A549 (cell line): ENCODE measurements at regions not wholly inside any gene's neighbourhood (a gene's known extent, or its start where the extent isn't known, plus 50 kb on each side); places are given as distances from the start of the nearest gene placed in this dataset.

Experiments used
- ATAC-seq, 2 experiments: fragments of 200-7000 bp in 1 of 2; fragments of >200 bp in 1 of 2; cut with Nextera tagmentation in 1 of 2; cut with Tn5 transposase in 1 of 2; 3 replicates each; pipeline versions ENCODE4 v1.8.0 to v1.9.1; 2018 to 2020; ENCODE audit warnings: mild to moderate bottlenecking in 1 of 2, moderate library complexity in 1 of 2
- CTCF ChIA-PET: fragments of 300-600 bp; sonication (Branson Sonifier 250); formaldehyde crosslinking; extraction: SDS; loops from one replicate; lab custom pipeline; 2021; ENCODE audit warnings: antibody characterized with exemption, inconsistent platforms; lab: Yijun Ruan, JAX
- POLR2A ChIA-PET: fragments of 350-600 bp; formaldehyde crosslinking; extraction: SDS; loops from one replicate; lab custom pipeline; 2021; ENCODE audit warnings: antibody characterized with exemption, inconsistent platforms; lab: Yijun Ruan, JAX
- DNase-seq, 2 experiments: peaks; one replicate each; pipeline versions ENCODE4 v3.0.0 to v3.0.0-alpha.2; 2011 to 2016; ENCODE audit warnings: low read depth in 1 of 2, low spot score in 1 of 2
- FAIRE-seq: peaks from 2 replicates; lab custom pipeline; 2011; peaks lifted over from hg19 to GRCh38; lab: Jason Lieb, UNC
- H3K27ac ChIP-seq, 2 experiments: fragments of >200 bp; sonication (Bioruptor Twin); formaldehyde crosslinking; 3 replicates each; pipeline ENCODE4 v1.5.1; 2016 to 2017
- H3K4me1 ChIP-seq: fragments of >200 bp; sonication (Bioruptor Twin); formaldehyde crosslinking; 3 replicates; pipeline ENCODE4 v1.6.1; 2016
- H3K4me2 ChIP-seq: fragments of >200 bp; sonication (Bioruptor Twin); formaldehyde crosslinking; 3 replicates; pipeline ENCODE4 v1.6.1; 2016
- H3K4me3 ChIP-seq: fragments of >200 bp; sonication (Bioruptor Twin); formaldehyde crosslinking; 3 replicates; pipeline ENCODE4 v1.5.1; 2016
- H3K9me3 ChIP-seq: fragments of >200 bp; sonication (Bioruptor Twin); formaldehyde crosslinking; 3 replicates; pipeline ENCODE4 v1.6.1; 2016
- CBX2 ChIP-seq: fragments of 200-600 bp; sonication (generic); IDR thresholded peaks from 2 replicates; pipeline ENCODE4 v1.6.1; 2016; ENCODE audit warnings: low read depth, mild to moderate bottlenecking, borderline replicate concordance
- CBX8 ChIP-seq: fragments of 200-600 bp; sonication (generic); IDR thresholded peaks from 2 replicates; pipeline ENCODE4 v1.6.1; 2016
- CHD2 ChIP-seq: fragments of 150-350 bp; IDR thresholded peaks from 2 replicates; pipeline ENCODE4 v1.6.1; 2014; ENCODE audit warnings: low read length; ENCODE audit not compliant: partially characterized antibody
- CHD4 ChIP-seq: fragments of 200-600 bp; sonication (generic); IDR thresholded peaks from 2 replicates; pipeline ENCODE4 v1.6.1; 2016; ENCODE audit warnings: antibody characterized with exemption, mild to moderate bottlenecking, borderline replicate concordance
- EHMT2 ChIP-seq: fragments of 200-600 bp; sonication (generic); IDR thresholded peaks from 2 replicates; pipeline ENCODE4 v1.6.1; 2016; ENCODE audit warnings: antibody characterized with exemption, low read depth, mild to moderate bottlenecking, moderate library complexity
- EP300 ChIP-seq, 2 experiments: fragments of >200 bp; sonication (Bioruptor Twin); formaldehyde crosslinking; IDR thresholded peaks; 2 replicates in 1 of 2; 3 replicates in 1 of 2; pipeline ENCODE4 v1.6.1; 2016 to 2017
- FOSB ChIP-seq: fragments of 250-450 bp; sonication (Bioruptor Pico); IDR thresholded peaks from 2 replicates; pipeline ENCODE4 v1.5.0; 2020; ENCODE audit warnings: mild to moderate bottlenecking, moderate library complexity
- FOXS1 ChIP-seq: fragments of 250-450 bp; sonication (Bioruptor Pico); IDR thresholded peaks from 2 replicates; pipeline ENCODE4 v1.5.0; 2020; ENCODE audit warnings: mild to moderate bottlenecking, moderate library complexity
- HEYL ChIP-seq: fragments of 250-450 bp; sonication (Bioruptor Pico); IDR thresholded peaks from 2 replicates; pipeline ENCODE4 v1.8.0; 2021; ENCODE audit warnings: mild to moderate bottlenecking, moderate library complexity
- HOXA7 ChIP-seq: fragments of 250-450 bp; sonication (Bioruptor Pico); IDR thresholded peaks from 2 replicates; pipeline ENCODE4 v1.5.0; 2020; ENCODE audit warnings: mild to moderate bottlenecking, moderate library complexity
- HOXB13 ChIP-seq: fragments of 250-450 bp; sonication (Bioruptor Pico); IDR thresholded peaks from 2 replicates; pipeline ENCODE4 v1.5.0; 2020; ENCODE audit warnings: low read depth, mild to moderate bottlenecking, moderate library complexity
- HOXB5 ChIP-seq: fragments of 250-450 bp; sonication (Bioruptor Pico); IDR thresholded peaks from 2 replicates; pipeline ENCODE4 v1.5.0; 2020; ENCODE audit warnings: mild to moderate bottlenecking, moderate library complexity
- JUNB ChIP-seq: fragments of >200 bp; sonication (Bioruptor Twin); formaldehyde crosslinking; IDR thresholded peaks from 2 replicates; pipeline ENCODE4 v1.6.1; 2016
- NFE2L2 ChIP-seq: fragments of 150-350 bp; conservative IDR thresholded peaks from 2 replicates; pipeline ENCODE4 v1.6.1; 2014; ENCODE audit warnings: low read length
- NPAS2 ChIP-seq: fragments of 250-450 bp; sonication (Bioruptor Pico); IDR thresholded peaks from 2 replicates; pipeline ENCODE4 v1.8.0; 2022; ENCODE audit warnings: mild to moderate bottlenecking, moderate library complexity, borderline replicate concordance
- PHF8 ChIP-seq: fragments of 200-600 bp; sonication (generic); IDR thresholded peaks from 2 replicates; pipeline ENCODE4 v1.6.1; 2016; ENCODE audit warnings: low read depth, mild to moderate bottlenecking, antibody characterized with exemption, moderate library complexity, borderline replicate concordance
- RAD21 ChIP-seq, 2 experiments: fragments of >200 bp in 1 of 2; sonication (Bioruptor Twin) in 1 of 2; formaldehyde crosslinking in 1 of 2; IDR thresholded peaks in 1 of 2; conservative IDR thresholded peaks in 1 of 2; 2 replicates in 1 of 2; 3 replicates in 1 of 2; pipeline ENCODE4 v1.6.1; 2012 to 2018; ENCODE audit warnings: inconsistent platforms in 1 of 2
- RARB ChIP-seq: fragments of 250-450 bp; sonication (Bioruptor Pico); IDR thresholded peaks from 2 replicates; pipeline ENCODE4 v1.8.0; 2021; ENCODE audit warnings: mild to moderate bottlenecking, moderate library complexity
- RFX5 ChIP-seq: fragments of 450-650 bp; IDR thresholded peaks from 2 replicates; pipeline ENCODE4 v1.7.1; 2014; ENCODE audit warnings: antibody characterized with exemption, mild to moderate bottlenecking, moderate library complexity
- TFCP2L1 ChIP-seq: fragments of 250-450 bp; sonication (Bioruptor Pico); IDR thresholded peaks from 2 replicates; pipeline ENCODE4 v1.5.0; 2021; ENCODE audit warnings: mild to moderate bottlenecking
- TP53 ChIP-seq: fragments of 250-450 bp; sonication (Bioruptor Pico); IDR thresholded peaks from 2 replicates; pipeline ENCODE4 v1.5.0; 2021; ENCODE audit warnings: mild to moderate bottlenecking, moderate library complexity
- ZC3H11A ChIP-seq: fragments of 450-650 bp; IDR thresholded peaks from 2 replicates; pipeline ENCODE4 v1.6.1; 2014; ENCODE audit warnings: antibody characterized with exemption, mild to moderate bottlenecking
- ZNF302 ChIP-seq: fragments of 250-450 bp; sonication (Bioruptor Pico); IDR thresholded peaks from 2 replicates; pipeline ENCODE4 v1.9.0; 2021; ENCODE audit warnings: inconsistent platforms, mild to moderate bottlenecking, moderate library complexity
- WGBS: methylation state at CpG from one replicate; pipeline ENCODE4 v1.1.6; 2017; ENCODE audit errors: missing lambda C conversion rate; 5-methylcytosine and 5-hydroxymethylcytosine counted together
- TF ChIP-seq, protein P1 (sequence below): fragments of 450-650 bp; IDR thresholded peaks from 2 replicates; pipeline ENCODE4 v1.6.1; 2014; ENCODE audit warnings: antibody characterized with exemption
- TF ChIP-seq, protein P2 (sequence below): IDR thresholded peaks from 2 replicates; pipeline ENCODE4 v1.6.1; 2012
- TF ChIP-seq, protein P3 (sequence below): IDR thresholded peaks from 2 replicates; pipeline ENCODE4 v1.6.1; 2012
- TF ChIP-seq, protein P4 (sequence below): fragments of >200 bp; sonication (Bioruptor Twin); formaldehyde crosslinking; IDR thresholded peaks from 2 replicates; pipeline ENCODE4 v1.6.1; 2016
- TF ChIP-seq, protein P5 (sequence below): fragments of 150-350 bp; IDR thresholded peaks from 2 replicates; pipeline ENCODE4 v1.6.1; 2014; ENCODE audit warnings: low read depth, mild to moderate bottlenecking, low read length

DNA sequence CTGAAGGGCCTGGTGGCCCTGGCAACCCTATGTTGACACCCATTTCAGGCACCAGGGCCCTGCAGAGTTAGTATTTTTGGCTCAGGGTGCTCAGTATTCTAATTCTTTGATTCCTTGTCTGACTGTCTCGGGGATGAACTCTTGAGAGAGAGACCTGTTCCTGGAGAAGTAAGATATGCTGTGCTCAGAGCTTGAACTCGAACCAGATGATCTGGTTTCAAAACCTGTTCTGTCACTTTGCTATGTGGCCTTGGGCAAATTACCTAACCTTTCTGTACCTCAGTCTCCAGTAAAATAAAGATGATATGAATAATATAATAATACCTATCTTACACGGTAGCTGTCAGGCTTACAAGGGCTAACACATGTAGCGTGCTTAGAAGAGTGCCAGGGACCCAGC, 294.2 kb downstream of the DYSF start (continued):
- TF ChIP-seq, protein P1, sequence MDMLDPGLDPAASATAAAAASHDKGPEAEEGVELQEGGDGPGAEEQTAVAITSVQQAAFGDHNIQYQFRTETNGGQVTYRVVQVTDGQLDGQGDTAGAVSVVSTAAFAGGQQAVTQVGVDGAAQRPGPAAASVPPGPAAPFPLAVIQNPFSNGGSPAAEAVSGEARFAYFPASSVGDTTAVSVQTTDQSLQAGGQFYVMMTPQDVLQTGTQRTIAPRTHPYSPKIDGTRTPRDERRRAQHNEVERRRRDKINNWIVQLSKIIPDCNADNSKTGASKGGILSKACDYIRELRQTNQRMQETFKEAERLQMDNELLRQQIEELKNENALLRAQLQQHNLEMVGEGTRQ: no peak
- no peak for TF ChIP-seq ZC3H11A
- TF ChIP-seq HOXA7 (CRISPR knock-in tag): no peak
- TF ChIP-seq RAD21 (conservative IDR thresholded peaks at IDR 0.05 in 1 of 2, IDR thresholded peaks at IDR 0.05 in 1 of 2): no peak
- TF ChIP-seq RFX5: no peak
- no peak for TF ChIP-seq NPAS2 (CRISPR knock-in tag)
- TF ChIP-seq ZNF302 (CRISPR knock-in tag): no peak

DNA sequence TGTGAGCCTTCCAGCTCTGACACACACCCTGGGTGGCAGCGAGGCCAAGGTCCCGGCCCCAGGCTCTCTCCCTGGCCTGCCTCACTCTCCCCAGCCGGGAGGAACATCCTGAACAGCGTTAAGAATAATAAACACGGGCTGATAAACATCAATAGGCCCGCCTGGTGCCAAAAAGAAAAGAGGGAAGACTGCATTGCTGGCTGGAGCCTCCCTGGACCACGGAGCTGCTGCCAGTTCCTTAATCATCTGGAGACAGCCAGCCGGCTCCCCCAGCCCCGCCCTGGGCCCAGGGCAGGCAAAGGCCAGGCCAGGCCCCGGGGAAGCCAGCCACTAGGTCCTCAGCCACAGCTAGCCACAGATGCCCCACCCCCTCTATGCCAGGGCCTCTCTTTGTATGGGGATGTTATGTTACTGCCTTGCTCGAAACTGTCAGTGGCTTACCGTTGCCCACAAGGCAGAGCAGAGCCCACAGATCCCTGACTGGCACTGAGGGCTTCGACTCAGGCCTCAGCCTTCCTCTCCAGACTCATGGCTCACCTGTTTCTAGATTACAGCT, 293.7 kb downstream of the DYSF start:
- no peak for TF ChIP-seq NPAS2 (CRISPR knock-in tag)
- 62% methylated on average over 13 of the region's 13 CpGs for WGBS
- DNase-seq (no peak), ATAC-seq (peak in 1 of 2 experiments; percentile 13; a peak in 2 of 6 replicates), FAIRE-seq (no peak)
- ChIA-PET POLR2A (no interaction called here), CTCF (interaction anchor here (1.0 to 2.7 kb wide), 2 partner anchors 32 to 51 kb away, joined by 3 to 8 read pairs; no protein-coding TSS in a partner anchor)
- peaks cover 62% of the 10 kb centered on the region for H3K4me1 ChIP-seq
- H3K9me3 ChIP-seq: peaks cover 25% of the 10 kb centered on the region
- peak overlapping the region; percentile 46 to 76 for H3K27ac ChIP-seq
- H3K4me2 ChIP-seq: 0 out of 3 replicates have a peak overlapping the region, but pooled peaks have one; percentile 10
- no peak overlapping the region for H3K4me3 ChIP-seq

DNA sequence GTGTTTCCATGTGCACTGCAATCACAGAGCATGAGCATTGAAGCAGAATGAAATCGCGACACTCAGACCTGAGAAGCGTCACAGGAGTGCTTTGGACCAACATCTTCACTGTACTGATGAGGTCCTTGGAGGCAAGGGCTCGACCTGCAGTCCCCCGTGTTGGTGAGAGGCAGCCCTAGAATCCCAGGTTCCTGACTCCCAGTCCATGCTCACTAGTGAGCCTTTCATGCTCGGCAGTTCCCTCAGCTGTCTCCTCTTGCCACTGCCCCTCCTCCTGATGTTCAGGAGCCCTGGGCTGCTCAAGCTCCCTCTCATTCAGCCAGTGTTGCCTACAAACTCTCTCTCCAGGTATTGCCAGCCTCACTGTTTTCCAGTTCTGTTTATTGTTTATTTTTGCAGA, 291.4 kb downstream of the DYSF start:
- DNase-seq (no peak), FAIRE-seq (no peak), ATAC-seq (no peak)
- Histone ChIP-seq H3K4me1 (peaks cover 58% of the 10 kb centered on the region), H3K4me3 (no peak overlapping the region), H3K4me2 (no peak overlapping the region), H3K27ac (peak overlapping the region in 1 of 2 experiments; percentile 88; a peak in 3 of 6 replicates), H3K9me3 (peaks cover 29% of the 10 kb centered on the region)
- WGBS: 69% methylated on average over 6 of the region's 6 CpGs
- POLR2A ChIA-PET: no interaction called here
- TF ChIP-seq CBX8 (no peak), JUNB (no peak), CBX2 (no peak), HOXB13 (CRISPR knock-in tag) (no peak), EP300 (IDR thresholded peaks at IDR 0.05) (no peak), ZNF302 (CRISPR knock-in tag) (no peak), NFE2L2 (no peak), HOXA7 (CRISPR knock-in tag) (no peak), HOXB5 (CRISPR knock-in tag) (no peak), TP53 (CRISPR knock-in tag) (no peak), FOSB (CRISPR knock-in tag) (no peak)
- TF ChIP-seq, protein P2, sequence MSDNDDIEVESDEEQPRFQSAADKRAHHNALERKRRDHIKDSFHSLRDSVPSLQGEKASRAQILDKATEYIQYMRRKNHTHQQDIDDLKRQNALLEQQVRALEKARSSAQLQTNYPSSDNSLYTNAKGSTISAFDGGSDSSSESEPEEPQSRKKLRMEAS: no peak
- TF ChIP-seq, protein P3, sequence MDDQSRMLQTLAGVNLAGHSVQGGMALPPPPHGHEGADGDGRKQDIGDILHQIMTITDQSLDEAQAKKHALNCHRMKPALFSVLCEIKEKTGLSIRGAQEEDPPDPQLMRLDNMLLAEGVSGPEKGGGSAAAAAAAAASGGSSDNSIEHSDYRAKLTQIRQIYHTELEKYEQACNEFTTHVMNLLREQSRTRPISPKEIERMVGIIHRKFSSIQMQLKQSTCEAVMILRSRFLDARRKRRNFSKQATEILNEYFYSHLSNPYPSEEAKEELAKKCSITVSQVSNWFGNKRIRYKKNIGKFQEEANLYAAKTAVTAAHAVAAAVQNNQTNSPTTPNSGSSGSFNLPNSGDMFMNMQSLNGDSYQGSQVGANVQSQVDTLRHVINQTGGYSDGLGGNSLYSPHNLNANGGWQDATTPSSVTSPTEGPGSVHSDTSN: no peak
- TF ChIP-seq, all 56 proteins: peak for 0
- CTCF ChIA-PET: interaction anchor here (0.8 to 1.6 kb wide), 2 partner anchors 8 to 26 kb away, joined by 3 read pairs; no protein-coding TSS in a partner anchor

DNA sequence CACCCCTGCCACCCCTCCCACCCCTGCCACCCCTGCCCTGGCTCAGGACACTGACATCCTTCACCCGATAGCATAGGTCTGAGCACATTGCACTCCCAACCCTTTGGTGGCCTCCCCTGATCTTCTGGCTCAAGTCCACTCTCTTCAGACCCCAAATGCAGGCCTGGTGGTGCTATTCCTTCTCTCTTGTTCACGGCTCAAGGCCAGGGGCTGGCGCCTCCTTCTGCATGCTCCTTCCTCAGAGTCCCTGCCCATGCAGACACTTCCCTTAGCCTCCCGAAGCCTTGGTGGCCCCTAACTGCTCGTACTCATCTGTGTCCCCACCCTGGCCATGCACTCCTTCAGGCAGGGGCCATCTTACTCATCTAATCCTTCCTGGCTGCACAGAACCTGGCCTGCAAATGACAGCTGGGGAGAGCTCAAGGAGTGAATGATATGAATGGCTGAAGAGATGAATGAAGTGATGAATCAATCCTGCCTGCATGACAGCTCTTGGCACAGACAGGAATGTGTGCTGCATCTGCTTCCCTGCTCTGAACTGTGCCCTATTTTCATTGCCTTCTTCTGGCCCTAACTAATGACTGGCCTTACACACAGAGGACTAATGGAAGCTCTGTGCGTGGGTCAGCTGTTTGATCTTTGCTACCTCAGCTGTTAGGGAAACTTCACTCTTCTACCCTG, 290.8 kb downstream of the DYSF start:
- ChIA-PET POLR2A (no interaction called here), CTCF (interaction anchor here (0.8 to 1.6 kb wide), 2 partner anchors 9 to 25 kb away, joined by 3 read pairs; no protein-coding TSS in a partner anchor)
- WGBS: 87% methylated on average over 6 of the region's 6 CpGs
- FAIRE-seq (no peak), ATAC-seq (peak in 1 of 2 experiments; percentile 8; a peak in 1 of 6 replicates), DNase-seq (no peak)
- Histone ChIP-seq H3K9me3 (peaks cover 29% of the 10 kb centered on the region), H3K4me1 (peaks cover 51% of the 10 kb centered on the region), H3K4me2 (no peak overlapping the region), H3K27ac (peak overlapping the region; percentile 72 to 88; a peak in 5 of 6 replicates), H3K4me3 (no peak overlapping the region)
- TF ChIP-seq RFX5 (no peak), EHMT2 (no peak), HOXB13 (CRISPR knock-in tag) (no peak), PHF8 (no peak), ZNF302 (CRISPR knock-in tag) (no peak), FOXS1 (no peak), HEYL (CRISPR knock-in tag) (no peak), CHD4 (no peak), TFCP2L1 (no peak), RARB (CRISPR knock-in tag) (no peak), CBX2 (no peak), CHD2 (no peak), CBX8 (no peak)
- TF ChIP-seq, protein P4, sequence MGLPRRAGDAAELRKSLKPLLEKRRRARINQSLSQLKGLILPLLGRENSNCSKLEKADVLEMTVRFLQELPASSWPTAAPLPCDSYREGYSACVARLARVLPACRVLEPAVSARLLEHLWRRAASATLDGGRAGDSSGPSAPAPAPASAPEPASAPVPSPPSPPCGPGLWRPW: no peak
- TF ChIP-seq, protein P5, sequence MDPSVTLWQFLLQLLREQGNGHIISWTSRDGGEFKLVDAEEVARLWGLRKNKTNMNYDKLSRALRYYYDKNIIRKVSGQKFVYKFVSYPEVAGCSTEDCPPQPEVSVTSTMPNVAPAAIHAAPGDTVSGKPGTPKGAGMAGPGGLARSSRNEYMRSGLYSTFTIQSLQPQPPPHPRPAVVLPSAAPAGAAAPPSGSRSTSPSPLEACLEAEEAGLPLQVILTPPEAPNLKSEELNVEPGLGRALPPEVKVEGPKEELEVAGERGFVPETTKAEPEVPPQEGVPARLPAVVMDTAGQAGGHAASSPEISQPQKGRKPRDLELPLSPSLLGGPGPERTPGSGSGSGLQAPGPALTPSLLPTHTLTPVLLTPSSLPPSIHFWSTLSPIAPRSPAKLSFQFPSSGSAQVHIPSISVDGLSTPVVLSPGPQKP: no peak
